K562 (cell line): ENCODE measurements at regions not wholly inside any gene's neighbourhood (a gene's known extent, or its start where the extent isn't known, plus 50 kb on each side); places are given as distances from the start of the nearest gene placed in this dataset.

Source experiments
- ATAC-seq: fragments of 200-7000 bp; cut with Tn5 transposase; 3 replicates; pipeline ENCODE4 v1.9.1; 2020; ENCODE audit warnings: moderate library complexity
- BruUV-seq: library from RNA; stranded (reverse); fragments of 400-500 nt; replicated peaks from 2 replicates; lab custom pipeline; 2021; lab: Mats Ljungman, UMichigan
- CTCF ChIA-PET: fragments of 300-600 bp; formaldehyde crosslinking; extraction: SDS; loops from one replicate; lab custom pipeline; 2021; ENCODE audit warnings: low intra/inter-chr PET ratio; lab: Yijun Ruan, JAX
- POLR2A ChIA-PET: fragments of 300-600, 350-650 bp; sonication (Branson Sonifier 250); formaldehyde crosslinking; extraction: SDS; loops from one replicate; lab custom pipeline; 2021; ENCODE audit warnings: antibody characterized with exemption, inconsistent platforms; lab: Yijun Ruan, JAX
- DNase-seq, 4 experiments: peaks; one replicate each; pipeline versions ENCODE4 v3.0.0 to v3.0.0-alpha.2; 2011 to 2018; ENCODE audit warnings: low spot score in 3 of 4, mixed read lengths in 3 of 4; ENCODE audit errors: extremely low read depth in 1 of 4
- FAIRE-seq: peaks from 2 replicates; lab custom pipeline; 2011; peaks lifted over from hg19 to GRCh38; lab: Jason Lieb, UNC
- H2AFZ ChIP-seq: 2 replicates; pipeline ENCODE4 v1.6.0; 2011; ENCODE audit warnings: low read depth, low read length, control low read depth, inconsistent platforms
- H3K27ac ChIP-seq: fragments of 200-600 bp; 3 replicates; pipeline ENCODE4 v1.8.0; 2011; ENCODE audit warnings: low read depth, mild to moderate bottlenecking, control low read depth, inconsistent platforms, low read length, moderate library complexity, mixed read lengths; ENCODE audit errors: extremely low read depth
- H3K27me3 ChIP-seq, 2 experiments: fragments of 300-600 bp in 1 of 2; 2 replicates in 1 of 2; 3 replicates in 1 of 2; pipeline versions ENCODE4 v1.6.0 to v1.8.0; 2011; ENCODE audit warnings: inconsistent platforms in 2 of 2, low read length in 2 of 2, mild to moderate bottlenecking in 1 of 2, mixed read lengths in 1 of 2, moderate library complexity in 1 of 2; ENCODE audit not compliant: control insufficient read depth in 2 of 2, insufficient read depth in 2 of 2
- H3K36me3 ChIP-seq: fragments of 300-600 bp; 3 replicates; pipeline ENCODE4 v1.8.0; 2011; ENCODE audit warnings: mild to moderate bottlenecking, low read length, inconsistent platforms; ENCODE audit not compliant: control insufficient read depth, insufficient read depth
- H3K4me1 ChIP-seq, 2 experiments: fragments of 200-600 bp in 1 of 2; replicated peaks in 1 of 2; 2 replicates in 1 of 2; 3 replicates in 1 of 2; pipeline versions ENCODE4 v1.5.1 to v1.8.0; 2011; ENCODE audit warnings: inconsistent platforms in 2 of 2, low read length in 2 of 2, mild to moderate bottlenecking in 1 of 2, mixed read lengths in 1 of 2, moderate library complexity in 1 of 2; ENCODE audit not compliant: control insufficient read depth in 2 of 2, insufficient read depth in 2 of 2
- H3K4me2 ChIP-seq: 2 replicates; pipeline ENCODE4 v1.6.1; 2011; ENCODE audit warnings: low read length, control low read depth, inconsistent platforms, mixed read lengths; ENCODE audit not compliant: insufficient read depth
- H3K4me3 ChIP-seq: fragments of 200-600 bp; sonication (generic), shearing (Covaris generic); 2 replicates; pipeline ENCODE4 v1.5.1; 2016; ENCODE audit warnings: control low read depth, inconsistent platforms
- H3K79me2 ChIP-seq: fragments of 200-600 bp; 3 replicates; pipeline ENCODE4 v1.8.0; 2011; ENCODE audit warnings: low read length, inconsistent platforms; ENCODE audit not compliant: control insufficient read depth, insufficient read depth
- H3K9ac ChIP-seq, 2 experiments: 2 replicates each; pipeline versions ENCODE4 v1.6.0 to v1.6.1; 2011; ENCODE audit warnings: low read depth in 2 of 2, low read length in 2 of 2, control low read depth in 1 of 2, inconsistent platforms in 1 of 2, mild to moderate bottlenecking in 1 of 2, mixed read lengths in 1 of 2; ENCODE audit not compliant: insufficient read depth in 1 of 2
- H3K9me1 ChIP-seq: one replicate; pipeline ENCODE4 v1.6.0; 2011; ENCODE audit warnings: inconsistent platforms, mild to moderate bottlenecking, low read length, moderate library complexity; ENCODE audit not compliant: control insufficient read depth, insufficient read depth
- H3K9me3 ChIP-seq: replicated peaks from 2 replicates; pipeline ENCODE4 v1.5.1; 2011; ENCODE audit warnings: low read depth, low read length, inconsistent platforms; ENCODE audit not compliant: control insufficient read depth, insufficient read depth
- H4K20me1 ChIP-seq: replicated peaks from 2 replicates; pipeline ENCODE4 v1.6.1; 2011; ENCODE audit warnings: low read length, inconsistent platforms, mixed read lengths; ENCODE audit not compliant: control insufficient read depth, insufficient read depth
- CBX8 ChIP-seq: fragments of 200-600 bp; sonication (generic); IDR thresholded peaks from 2 replicates; pipeline ENCODE4 v1.6.1; 2012; ENCODE audit warnings: borderline replicate concordance, mixed run types, low read depth, mild to moderate bottlenecking, moderate library complexity, mixed read lengths, low read length, control low read depth, inconsistent platforms; ENCODE audit not compliant: poor library complexity, severe bottlenecking; ENCODE audit errors: extremely low read depth
- GABPB1 ChIP-seq: sonication (generic); formaldehyde crosslinking; IDR thresholded peaks from 2 replicates; pipeline ENCODE4 v1.8.0; 2022; ENCODE audit warnings: mild to moderate bottlenecking, missing genetic modification reagents
- MED1 ChIP-seq: sonication (generic); formaldehyde crosslinking; IDR thresholded peaks from 2 replicates; pipeline ENCODE4 v1.8.1; 2023; ENCODE audit warnings: missing genetic modification reagents, borderline replicate concordance
- WGBS: fragments of 100-300 bp; shearing (Covaris generic); methylation state at CpG from one replicate; pipeline ENCODE4 v1.1.6; 2016; ENCODE audit warnings: low coverage, mixed read lengths; ENCODE audit not compliant: insufficient coverage; ENCODE audit errors: missing lambda C conversion rate; 5-methylcytosine and 5-hydroxymethylcytosine counted together
- in situ Hi-C: fragments of 300-500 bp; cut with MboI; formaldehyde crosslinking; loops from 4 replicates; pipeline ENCODE4 v1.15.0; 2018; ENCODE audit warnings: inconsistent platforms, mixed read lengths
- intact Hi-C: fragments of 100-400 bp; cut with micrococcal nuclease; formaldehyde crosslinking; loops from 2 replicates; pipeline ENCODE4 v1.14.2; 2022
- TF ChIP-seq, protein P1 (sequence below): fragments of 250-450 bp; sonication (Bioruptor Pico); IDR thresholded peaks from 2 replicates; pipeline ENCODE4 v1.8.0; 2021; ENCODE audit warnings: borderline replicate concordance, mild to moderate bottlenecking, moderate library complexity; ENCODE audit not compliant: poor library complexity, severe bottlenecking
- TF ChIP-seq, protein P2 (sequence below): sonication (generic); formaldehyde crosslinking; IDR thresholded peaks from 2 replicates; pipeline ENCODE4 v1.8.0; 2022; ENCODE audit warnings: missing genetic modification reagents, mild to moderate bottlenecking, borderline replicate concordance
- TF ChIP-seq, protein P3 (sequence below): fragments of 250-450 bp; sonication (Bioruptor Pico); IDR thresholded peaks from 2 replicates; pipeline ENCODE4 v1.8.0; 2021; ENCODE audit warnings: moderate library complexity, mild to moderate bottlenecking, inconsistent platforms

DNA sequence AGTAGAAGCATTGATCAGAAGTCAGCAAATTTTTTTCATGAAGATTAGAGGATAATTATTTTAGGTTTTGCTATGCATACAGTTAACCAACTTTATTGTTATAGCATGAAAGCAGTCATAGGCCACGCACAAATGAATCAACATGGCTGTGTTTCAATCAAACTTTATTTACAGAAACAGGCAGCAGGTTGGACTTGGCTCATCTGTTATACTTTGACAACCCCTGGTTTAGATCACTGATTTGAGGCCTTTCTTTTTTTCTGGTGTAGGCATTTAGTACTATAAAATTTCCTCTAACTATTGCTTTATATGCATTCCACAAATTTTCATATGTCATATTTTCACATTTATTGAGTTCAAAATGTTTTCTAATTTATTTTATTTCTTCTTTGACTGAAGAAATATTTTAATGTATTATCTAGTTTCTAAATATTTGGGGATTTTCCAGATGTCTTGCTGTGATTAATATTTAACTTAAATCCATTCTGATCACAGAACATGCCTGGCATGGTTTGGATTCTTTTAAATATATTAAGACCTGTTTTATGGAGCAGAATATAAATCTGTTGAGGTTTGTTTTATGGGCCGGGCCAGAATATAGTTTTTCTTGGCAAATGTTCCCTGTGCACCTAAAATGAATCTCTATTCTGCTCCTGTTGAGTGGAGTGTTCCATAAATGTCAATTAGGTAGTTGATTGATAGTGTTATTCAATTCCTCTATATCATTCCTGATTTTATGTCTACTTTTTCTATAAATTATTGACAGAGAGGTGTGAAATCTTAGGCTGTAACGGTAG is 116.3 kb upstream of the KLHL29 start (continued):
- TF ChIP-seq, protein P1, sequence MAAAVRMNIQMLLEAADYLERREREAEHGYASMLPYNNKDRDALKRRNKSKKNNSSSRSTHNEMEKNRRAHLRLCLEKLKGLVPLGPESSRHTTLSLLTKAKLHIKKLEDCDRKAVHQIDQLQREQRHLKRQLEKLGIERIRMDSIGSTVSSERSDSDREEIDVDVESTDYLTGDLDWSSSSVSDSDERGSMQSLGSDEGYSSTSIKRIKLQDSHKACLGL (CRISPR knock-in tag): no peak
- TF ChIP-seq, all 486 proteins: peak for 1

DNA sequence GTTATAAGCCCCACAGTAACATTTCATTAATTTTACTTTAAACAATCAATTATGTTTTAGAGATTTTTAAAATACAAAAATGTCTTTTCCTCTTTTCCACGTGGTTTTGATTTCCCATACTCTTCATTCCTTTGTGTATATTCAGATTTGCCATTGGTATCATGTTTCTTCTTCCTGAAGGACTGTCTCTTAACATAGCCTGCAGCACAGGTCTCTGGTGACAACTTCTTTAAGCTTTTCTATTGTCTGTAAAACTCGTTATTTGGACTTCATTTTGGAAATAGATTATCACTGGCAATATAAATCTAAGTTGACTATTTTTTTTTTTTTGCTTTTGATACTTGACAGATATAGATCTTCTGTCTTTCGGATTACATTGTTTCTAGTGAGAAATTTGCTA is 115.2 kb upstream of the KLHL29 start:
- Histone ChIP-seq H3K9me1 (no peaks in the 10 kb centered on the region), H3K4me3 (no peak overlapping the region), H3K27ac (no peak overlapping the region), H3K36me3 (no peaks in the 10 kb centered on the region), H4K20me1 (no peaks in the 10 kb centered on the region), H2AFZ (no peak overlapping the region), H3K27me3 (no peaks in the 10 kb centered on the region), H3K9ac (no peak overlapping the region), H3K4me1 (no peaks in the 10 kb centered on the region), H3K4me2 (no peak overlapping the region), H3K9me3 (no peaks in the 10 kb centered on the region), H3K79me2 (no peaks in the 10 kb centered on the region)
- DNase-seq (no peak), ATAC-seq (no peak), FAIRE-seq (no peak)
- in situ Hi-C loops: no loop called here
- intact Hi-C loops: no loop called here
- 0% methylated on average over 3 of the region's 3 CpGs for WGBS
- BruUV-seq: no TSS peak
- ChIA-PET CTCF (no interaction called here), POLR2A (no interaction called here)
- TF ChIP-seq, protein P2, sequence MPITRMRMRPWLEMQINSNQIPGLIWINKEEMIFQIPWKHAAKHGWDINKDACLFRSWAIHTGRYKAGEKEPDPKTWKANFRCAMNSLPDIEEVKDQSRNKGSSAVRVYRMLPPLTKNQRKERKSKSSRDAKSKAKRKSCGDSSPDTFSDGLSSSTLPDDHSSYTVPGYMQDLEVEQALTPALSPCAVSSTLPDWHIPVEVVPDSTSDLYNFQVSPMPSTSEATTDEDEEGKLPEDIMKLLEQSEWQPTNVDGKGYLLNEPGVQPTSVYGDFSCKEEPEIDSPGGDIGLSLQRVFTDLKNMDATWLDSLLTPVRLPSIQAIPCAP: no peak
- TF ChIP-seq GABPB1 (CRISPR knock-in tag): no peak
- TF ChIP-seq, protein P3, sequence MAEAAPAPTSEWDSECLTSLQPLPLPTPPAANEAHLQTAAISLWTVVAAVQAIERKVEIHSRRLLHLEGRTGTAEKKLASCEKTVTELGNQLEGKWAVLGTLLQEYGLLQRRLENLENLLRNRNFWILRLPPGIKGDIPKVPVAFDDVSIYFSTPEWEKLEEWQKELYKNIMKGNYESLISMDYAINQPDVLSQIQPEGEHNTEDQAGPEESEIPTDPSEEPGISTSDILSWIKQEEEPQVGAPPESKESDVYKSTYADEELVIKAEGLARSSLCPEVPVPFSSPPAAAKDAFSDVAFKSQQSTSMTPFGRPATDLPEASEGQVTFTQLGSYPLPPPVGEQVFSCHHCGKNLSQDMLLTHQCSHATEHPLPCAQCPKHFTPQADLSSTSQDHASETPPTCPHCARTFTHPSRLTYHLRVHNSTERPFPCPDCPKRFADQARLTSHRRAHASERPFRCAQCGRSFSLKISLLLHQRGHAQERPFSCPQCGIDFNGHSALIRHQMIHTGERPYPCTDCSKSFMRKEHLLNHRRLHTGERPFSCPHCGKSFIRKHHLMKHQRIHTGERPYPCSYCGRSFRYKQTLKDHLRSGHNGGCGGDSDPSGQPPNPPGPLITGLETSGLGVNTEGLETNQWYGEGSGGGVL (CRISPR knock-in tag): no peak
- TF ChIP-seq CBX8: no peak
- TF ChIP-seq MED1: no peak
